ENCODE measurements at regions not wholly inside any gene's neighbourhood (a gene's known extent, or its start where the extent isn't known, plus 50 kb on each side); places are given as distances from the start of the nearest gene placed in this dataset.
A peak's percentile ranks its signal among the peaks of the same experiment; 100 is the strongest.

DNA sequence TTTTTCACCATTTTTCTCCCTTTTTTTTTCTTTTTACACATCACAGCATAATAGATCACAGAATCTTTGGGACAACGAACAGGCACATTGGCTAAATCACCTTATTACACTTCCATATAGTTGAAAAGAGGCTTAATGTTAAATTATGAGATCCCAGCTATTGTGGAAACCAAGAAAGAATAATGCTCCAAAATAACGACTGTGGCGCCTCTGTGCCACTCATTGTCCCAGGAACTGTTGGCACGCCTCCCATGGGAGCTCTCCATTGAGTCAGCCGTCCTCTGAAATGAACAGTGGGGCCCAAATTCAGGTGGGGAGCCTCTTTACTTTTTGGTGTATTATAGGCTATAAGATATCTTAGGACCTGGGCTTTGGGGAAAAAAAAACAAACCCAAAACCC, 82.2 kb upstream of the NFIB start:
- no peak for TF ChIP-seq CTCF (IDR thresholded peaks at IDR 0.05; ENCODE audit: control extremely low read depth, extremely low read depth)
- Histone ChIP-seq H3K9me3 (ENCODE audit: control insufficient read depth in 4 of 4, insufficient read depth in 3 of 4, low read length in 3 of 4) (peaks cover 0 to 2% (median 0%) of the 10 kb centered on the region in 4 donors), H3K27me3 (ENCODE audit: control insufficient read depth in 3 of 3, insufficient read depth in 3 of 3, low read length in 2 of 3) (no peaks in the 10 kb centered on the region), H3K9ac (ENCODE audit: insufficient read depth in 1 of 2, low read length in 2 of 2) (no peak overlapping the region), H3K27ac (ENCODE audit: low read depth in 1 of 2, low read length in 1 of 2) (no peak overlapping the region), H3K4me1 (ENCODE audit: control insufficient read depth in 5 of 5, insufficient read depth in 5 of 5, low read length in 5 of 5) (peaks cover 0 to 22% (median 2%) of the 10 kb centered on the region in 5 donors), H3K36me3 (ENCODE audit: control insufficient read depth in 4 of 4, insufficient read depth in 4 of 4, low read length in 4 of 4) (no peaks in the 10 kb centered on the region), H3K4me3 (no peak overlapping the region)
- ATAC-seq (ENCODE audit: insufficient read depth, low FRiP score) (no peak), DNase-seq (no peak)
- 84 to 90% methylated on average over 5 of the region's 5 CpGs for WGBS, 2 donors

GRCh38 chr9:14395317-14396082, 81.6 kb upstream of the NFIB start:
- Histone ChIP-seq H3K27me3 (ENCODE audit: control insufficient read depth in 3 of 3, insufficient read depth in 3 of 3, low read length in 2 of 3) (no peaks in the 10 kb centered on the region), H3K4me3 (no peak overlapping the region), H3K9me3 (ENCODE audit: control insufficient read depth in 4 of 4, insufficient read depth in 3 of 4, low read length in 3 of 4) (peaks cover 0 to 2% (median 0%) of the 10 kb centered on the region in 4 donors), H3K9ac (ENCODE audit: insufficient read depth in 1 of 2, low read length in 2 of 2) (no peak overlapping the region), H3K27ac (ENCODE audit: low read depth in 1 of 2, low read length in 1 of 2) (no peak overlapping the region), H3K36me3 (ENCODE audit: control insufficient read depth in 4 of 4, insufficient read depth in 4 of 4, low read length in 4 of 4) (no peaks in the 10 kb centered on the region), H3K4me1 (ENCODE audit: control insufficient read depth in 5 of 5, insufficient read depth in 5 of 5, low read length in 5 of 5) (peaks cover 0 to 15% (median 2%) of the 10 kb centered on the region in 5 donors)
- no peak for ATAC-seq (ENCODE audit: insufficient read depth, low FRiP score)
- WGBS, 2 donors = 76 to 83% methylated on average over 11 of the region's 11 CpGs
- TF ChIP-seq CTCF (IDR thresholded peaks at IDR 0.05; ENCODE audit: control extremely low read depth, extremely low read depth) = no peak
- DNase-seq = peak; percentile 80 to 86 (median 84)

DNA sequence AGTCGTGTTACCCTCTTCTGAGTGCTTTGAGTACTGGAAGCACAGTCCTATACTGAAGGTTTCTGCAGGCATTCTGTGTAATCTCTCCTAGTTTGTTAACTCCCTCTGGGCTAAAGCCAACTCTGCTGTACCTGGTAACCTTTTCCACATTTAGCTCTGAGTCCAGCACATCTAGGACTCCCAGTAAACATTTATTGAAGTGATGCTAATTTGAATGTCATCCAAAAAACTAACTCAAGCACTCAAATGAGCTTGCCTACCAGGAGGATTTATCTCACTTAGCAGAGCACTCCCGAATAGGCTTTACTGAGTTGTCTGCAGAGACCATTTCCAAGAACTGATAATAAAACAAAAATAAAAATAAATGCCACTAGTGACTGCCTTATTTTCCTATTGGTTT, 79.5 kb upstream of the NFIB start:
- no peak for DNase-seq
- no peak for ATAC-seq (ENCODE audit: insufficient read depth, low FRiP score)
- Histone ChIP-seq H3K9ac (ENCODE audit: insufficient read depth in 1 of 2, low read length in 2 of 2) (no peak overlapping the region), H3K4me3 (no peak overlapping the region), H3K36me3 (ENCODE audit: control insufficient read depth in 4 of 4, insufficient read depth in 4 of 4, low read length in 4 of 4) (no peaks in the 10 kb centered on the region), H3K4me1 (ENCODE audit: control insufficient read depth in 5 of 5, insufficient read depth in 5 of 5, low read length in 5 of 5) (peaks cover 0 to 2% (median 0%) of the 10 kb centered on the region in 5 donors), H3K9me3 (ENCODE audit: control insufficient read depth in 4 of 4, insufficient read depth in 3 of 4, low read length in 3 of 4) (peaks cover 0 to 2% (median 0%) of the 10 kb centered on the region in 4 donors), H3K27ac (ENCODE audit: low read depth in 1 of 2, low read length in 1 of 2) (no peak overlapping the region), H3K27me3 (ENCODE audit: control insufficient read depth in 3 of 3, insufficient read depth in 3 of 3, low read length in 2 of 3) (no peaks in the 10 kb centered on the region)
- TF ChIP-seq CTCF (IDR thresholded peaks at IDR 0.05; ENCODE audit: control extremely low read depth, extremely low read depth) = no peak
- 78 to 83% methylated on average over 2 of the region's 2 CpGs for WGBS, 2 donors

Measured in lung (tissue), 11 donors.